GM21390 (cell line): ENCODE measurements at regions not wholly inside any gene's neighbourhood (a gene's known extent, or its start where the extent isn't known, plus 50 kb on each side); places are given as distances from the start of the nearest gene placed in this dataset.

Source experiments
- ATAC-seq: cut with Tn5 transposase; IDR thresholded peaks from one replicate; pipeline ENCODE4 v1.9.1; 2021; ENCODE audit not compliant: unreplicated experiment

GRCh38 chr15:53462651-53463050 is 296.8 kb downstream of the WDR72 start:
- no peak for ATAC-seq

- ATAC-seq, result no peak
Measured at GRCh38 chr15:53461677-53462076, 297.8 kb downstream of the WDR72 start.

DNA sequence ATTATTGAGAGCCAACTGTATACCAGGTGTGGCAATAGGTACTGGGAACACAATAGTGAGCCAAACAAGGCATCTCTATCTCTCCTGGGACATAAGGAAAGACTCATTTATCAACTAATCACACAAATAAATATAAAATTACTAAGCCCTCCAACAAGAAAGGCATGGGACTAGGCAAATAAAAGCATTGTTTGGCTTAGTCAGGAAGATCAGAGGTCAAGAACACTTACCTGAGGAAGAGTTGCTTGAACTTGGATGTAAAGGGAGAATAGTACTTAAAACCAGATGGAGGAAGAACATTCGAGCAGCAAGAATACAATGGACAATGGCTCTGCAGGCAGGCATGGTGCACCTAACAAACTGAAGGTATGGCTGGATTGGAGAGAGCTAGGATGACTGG is 300.7 kb downstream of the WDR72 start:
- no peak for ATAC-seq

GRCh38 chr15:53457479-53457878 is 302.0 kb downstream of the WDR72 start:
- ATAC-seq, result no peak

DNA sequence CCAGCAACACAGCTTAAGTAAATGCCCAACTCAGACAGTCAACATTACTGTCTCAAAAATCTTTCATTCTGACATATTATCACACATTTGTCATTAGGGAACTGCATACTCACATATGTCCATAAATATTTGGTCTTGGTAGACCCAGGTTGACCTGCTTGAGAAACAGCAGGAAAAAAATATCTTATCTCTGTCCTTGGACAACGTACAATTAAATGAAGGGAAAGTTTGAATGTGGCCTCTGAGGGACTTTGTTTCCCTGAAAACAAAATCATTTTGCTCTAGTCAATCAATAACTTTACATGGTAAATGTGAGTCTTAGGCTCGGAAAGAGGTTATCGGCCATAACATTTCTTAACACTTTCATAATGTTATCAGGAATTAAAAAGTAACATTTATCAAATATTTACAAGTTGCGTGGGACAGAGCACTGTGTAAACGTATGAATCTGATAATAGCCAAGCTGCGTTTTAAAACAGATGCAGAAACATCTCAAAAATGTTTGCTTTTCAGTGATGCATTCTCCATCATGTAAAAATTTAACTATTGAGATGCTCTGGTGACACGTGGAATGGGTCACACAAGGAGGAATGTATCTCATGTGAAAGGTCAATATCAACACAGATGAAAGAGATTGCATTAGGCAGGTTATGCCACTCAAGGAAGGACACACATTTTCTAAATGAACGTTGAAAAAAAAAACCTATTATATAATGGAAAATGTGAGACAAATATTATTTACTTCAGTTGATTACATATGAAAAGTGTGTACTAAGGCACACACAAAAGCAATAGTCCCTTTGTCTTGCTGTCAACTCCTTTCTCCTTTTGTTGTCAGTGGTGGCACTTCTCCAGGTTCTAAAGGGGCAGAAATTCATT is 304.4 kb downstream of the WDR72 start:
- ATAC-seq, result no peak

- ATAC-seq, result no peak
Measured at GRCh38 chr15:53454535-53454842, 305.0 kb downstream of the WDR72 start.

- ATAC-seq, result no peak
Measured at GRCh38 chr15:53453253-53454105, 306.0 kb downstream of the WDR72 start.

GRCh38 chr15:53448232-53449015 is 311.0 kb downstream of the WDR72 start:
- no peak for ATAC-seq

- no peak for ATAC-seq
Measured at GRCh38 chr15:53447742-53448141, 311.7 kb downstream of the WDR72 start.

DNA sequence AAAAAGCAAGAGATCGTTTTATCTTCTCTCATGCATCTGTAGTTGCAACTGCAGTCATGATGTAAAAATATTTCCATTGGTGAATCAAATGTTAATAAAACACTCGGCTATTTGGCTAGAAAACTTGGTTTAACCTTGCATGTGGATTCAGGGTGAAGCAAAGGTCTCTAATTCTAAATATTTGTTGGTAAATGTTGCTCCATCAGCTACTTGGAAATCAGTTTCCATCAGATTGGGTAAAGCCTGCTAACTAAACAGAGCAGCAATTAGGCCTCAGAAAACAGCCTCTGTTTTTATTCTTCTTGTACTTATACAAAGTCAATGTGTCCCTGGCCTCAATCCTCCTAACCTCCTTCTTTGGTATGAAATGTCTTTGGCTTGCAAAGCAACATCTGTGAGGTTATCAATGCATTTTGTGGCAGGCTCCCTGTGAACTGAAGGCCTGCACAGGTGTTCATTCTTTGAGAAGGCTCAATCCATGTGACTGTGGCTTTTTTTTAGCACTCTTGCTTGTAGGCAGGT is 312.3 kb downstream of the WDR72 start:
- ATAC-seq, result no peak

- ATAC-seq, result no peak
Measured at GRCh38 chr15:53446376-53446775, 313.1 kb downstream of the WDR72 start.

DNA sequence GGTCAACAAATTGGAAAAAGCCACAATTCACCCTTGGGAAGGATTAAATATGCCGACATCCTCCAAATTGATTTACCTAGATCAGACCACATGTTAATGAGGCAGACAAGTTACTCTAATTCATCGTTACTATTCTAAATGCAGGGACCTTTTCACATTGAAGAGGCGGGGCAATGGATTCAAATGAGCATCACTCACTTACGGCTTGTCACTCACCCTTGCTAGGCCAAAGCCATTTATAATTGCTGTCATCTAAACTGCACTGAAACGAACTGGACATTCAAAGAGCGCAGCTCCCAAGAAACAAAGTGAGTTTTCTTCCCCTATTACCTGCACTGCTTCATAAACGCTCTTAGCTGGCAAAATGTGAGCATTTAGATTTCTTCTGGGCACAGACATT is 313.9 kb downstream of the WDR72 start:
- no peak for ATAC-seq

GRCh38 chr15:53437985-53438841 is 321.2 kb downstream of the WDR72 start:
- ATAC-seq, result no peak

DNA sequence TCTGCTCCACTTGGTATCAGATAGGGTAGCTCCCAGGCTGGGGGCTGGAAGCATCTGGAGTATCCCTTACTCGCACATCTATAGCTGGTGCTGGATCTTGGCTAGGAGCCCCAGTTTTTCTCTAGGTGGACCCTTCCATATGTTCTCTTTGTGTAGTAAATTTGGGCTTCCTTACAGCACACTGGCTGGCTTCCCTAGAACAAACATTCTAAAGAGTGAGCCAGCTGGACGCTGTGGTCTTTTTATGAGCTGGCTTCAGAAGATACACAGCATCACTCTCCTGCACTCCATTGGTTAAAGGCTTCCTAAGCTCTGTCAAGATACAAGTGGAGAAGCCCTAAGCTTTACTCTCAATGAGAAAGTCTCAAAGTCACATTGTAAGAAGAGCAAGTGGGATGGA is 322.1 kb downstream of the WDR72 start:
- no peak for ATAC-seq

GRCh38 chr15:53434174-53434678 is 325.2 kb downstream of the WDR72 start:
- no peak for ATAC-seq

GRCh38 chr15:53416219-53416940 is 343.1 kb downstream of the WDR72 start:
- no peak for ATAC-seq

- ATAC-seq, result no peak
Measured at GRCh38 chr15:53414167-53414566, 345.3 kb downstream of the WDR72 start.

GRCh38 chr15:53412542-53412941 is 346.9 kb downstream of the WDR72 start:
- ATAC-seq, result no peak

DNA sequence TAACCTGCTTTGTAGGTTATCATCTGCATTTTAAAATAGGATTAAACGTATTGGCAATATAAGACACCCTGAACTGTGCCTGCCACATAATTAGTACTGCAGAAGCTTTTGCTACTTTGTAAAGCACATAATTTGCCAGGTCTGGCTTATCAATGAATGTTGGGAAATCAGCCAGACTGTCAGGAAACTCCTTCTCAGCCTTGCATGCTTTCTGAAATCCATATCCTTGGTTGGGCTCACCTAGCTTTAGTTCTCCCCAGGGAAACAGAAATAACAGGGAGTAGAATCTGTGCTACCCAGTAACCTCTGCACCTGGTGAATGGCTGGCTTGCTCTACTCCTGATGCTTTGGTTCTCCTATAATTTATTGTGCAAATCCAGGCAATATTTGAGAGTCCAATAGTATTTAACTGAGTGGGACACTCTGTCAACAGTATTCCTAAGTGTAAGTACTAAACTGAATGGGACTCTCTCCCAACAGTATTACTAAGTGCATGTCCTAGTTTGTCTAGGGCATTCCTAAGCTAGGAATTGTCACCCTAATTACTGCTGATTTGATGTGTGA is 354.5 kb downstream of the WDR72 start:
- no peak for ATAC-seq
